SK-N-SH (cell line): ENCODE measurements at regions not wholly inside any gene's neighbourhood (a gene's known extent, or its start where the extent isn't known, plus 50 kb on each side); places are given as distances from the start of the nearest gene placed in this dataset.

Source experiments
- CTCF ChIA-PET: fragments of 300-600, 350-600 bp; formaldehyde crosslinking; extraction: SDS; loops from one replicate; lab custom pipeline; 2021; lab: Yijun Ruan, JAX
- POLR2A ChIA-PET: fragments of 350-600 bp; sonication (Branson Sonifier 250); formaldehyde crosslinking; extraction: SDS; loops from one replicate; lab custom pipeline; 2020; ENCODE audit warnings: antibody characterized with exemption, inconsistent platforms; lab: Yijun Ruan, JAX
- DNase-seq: peaks from one replicate; pipeline ENCODE4 v3.0.0; 2012
- H2AFZ ChIP-seq: fragments of 200-600 bp; sonication (generic); 2 replicates; pipeline ENCODE4 v1.8.1; 2016; ENCODE audit warnings: antibody characterized with exemption, mild to moderate bottlenecking, low read depth
- H3F3A ChIP-seq: fragments of 200-600 bp; sonication (generic); replicated peaks from 2 replicates; pipeline ENCODE3; 2016; ENCODE audit warnings: antibody characterized with exemption, mild to moderate bottlenecking; ENCODE audit not compliant: insufficient read depth
- H3K27ac ChIP-seq, 2 experiments: fragments of 200-500 bp in 1 of 2; fragments of 200-600 bp in 1 of 2; sonication (Bioruptor generic) in 1 of 2; sonication (generic), shearing (Covaris generic) in 1 of 2; 2 replicates each; pipeline versions ENCODE4 v1.5.1 to v1.6.1; 2014 to 2016; ENCODE audit warnings: low read depth in 2 of 2, inconsistent platforms in 1 of 2, low read length in 1 of 2, mild to moderate bottlenecking in 1 of 2, mixed read lengths in 1 of 2
- H3K27me3 ChIP-seq: fragments of 200-600 bp; sonication (generic), shearing (Covaris generic); 2 replicates; pipeline ENCODE4 v1.6.1; 2016; ENCODE audit warnings: mixed run types; ENCODE audit not compliant: insufficient read depth
- H3K36me3 ChIP-seq, 2 experiments: fragments of 200-500 bp in 1 of 2; fragments of 200-600 bp in 1 of 2; sonication (Bioruptor generic) in 1 of 2; sonication (generic) in 1 of 2; replicated peaks in 1 of 2; 2 replicates each; pipeline versions ENCODE3 to v1.5.1; 2014 to 2016; ENCODE audit warnings: low read length in 1 of 2, mild to moderate bottlenecking in 1 of 2; ENCODE audit not compliant: insufficient read depth in 2 of 2, control insufficient read depth in 1 of 2
- H3K4me1 ChIP-seq, 2 experiments: fragments of 200-500 bp in 1 of 2; fragments of 200-600 bp in 1 of 2; sonication (Bioruptor generic) in 1 of 2; sonication (generic), shearing (Covaris generic) in 1 of 2; 2 replicates each; pipeline versions ENCODE4 v1.5.1 to v1.6.1; 2014 to 2016; ENCODE audit warnings: low read depth in 1 of 2, low read length in 1 of 2, mixed run types in 1 of 2; ENCODE audit not compliant: insufficient read depth in 2 of 2, control insufficient read depth in 1 of 2
- H3K4me2 ChIP-seq: fragments of 200-600 bp; sonication (generic), shearing (Covaris generic); 2 replicates; pipeline ENCODE4 v1.6.1; 2017; ENCODE audit warnings: mixed run types
- H3K4me3 ChIP-seq, 2 experiments: fragments of 200-500 bp in 1 of 2; fragments of 200-600 bp in 1 of 2; sonication (Bioruptor generic) in 1 of 2; sonication (generic), shearing (Covaris generic) in 1 of 2; 2 replicates each; pipeline versions ENCODE4 v1.5.1 to v1.8.1; 2014 to 2016; ENCODE audit warnings: low read depth in 2 of 2, inconsistent platforms in 1 of 2, low read length in 1 of 2, mild to moderate bottlenecking in 1 of 2, mixed read lengths in 1 of 2, moderate library complexity in 1 of 2
- H3K79me2 ChIP-seq: fragments of 200-600 bp; sonication (generic); 2 replicates; pipeline ENCODE4 v1.8.1; 2017; ENCODE audit warnings: mild to moderate bottlenecking; ENCODE audit not compliant: insufficient read depth
- H3K9ac ChIP-seq: fragments of 200-600 bp; sonication (generic); 2 replicates; pipeline ENCODE4 v1.6.1; 2017; ENCODE audit warnings: mixed run types
- H3K9me2 ChIP-seq: fragments of 200-600 bp; sonication (generic); 2 replicates; pipeline ENCODE4 v1.6.1; 2017; ENCODE audit warnings: mixed run types
- H3K9me3 ChIP-seq: fragments of 200-600 bp; sonication (generic); 2 replicates; pipeline ENCODE4 v1.6.1; 2017; ENCODE audit warnings: mixed run types, mild to moderate bottlenecking, moderate library complexity
- H4K20me1 ChIP-seq: fragments of 200-600 bp; sonication (generic); 2 replicates; pipeline ENCODE4 v1.6.1; 2017; ENCODE audit warnings: mild to moderate bottlenecking, mixed run types; ENCODE audit not compliant: insufficient read depth
- FOXJ3 ChIP-seq: sonication (generic); formaldehyde crosslinking; IDR thresholded peaks from 2 replicates; pipeline ENCODE4 v1.5.1; 2020; ENCODE audit warnings: mild to moderate bottlenecking, missing genetic modification reagents
- FOXM1 ChIP-seq: IDR thresholded peaks from 2 replicates; pipeline ENCODE4 v1.4.0; 2012; ENCODE audit warnings: low read depth, mild to moderate bottlenecking
- IRF3 ChIP-seq: fragments of 150-350 bp; IDR thresholded peaks from 2 replicates; pipeline ENCODE4 v1.6.1; 2016; ENCODE audit warnings: mild to moderate bottlenecking, low read depth, low read length
- MEF2A ChIP-seq: IDR thresholded peaks from 2 replicates; pipeline ENCODE4 v1.4.0; 2012; ENCODE audit warnings: low read depth, borderline replicate concordance
- MXI1 ChIP-seq: IDR thresholded peaks from 2 replicates; pipeline ENCODE4 v1.6.1; 2012; ENCODE audit warnings: mild to moderate bottlenecking, low read depth, low read length, improper control_type of control experiment
- POLR2AphosphoS5 ChIP-seq: IDR thresholded peaks from 2 replicates; pipeline ENCODE4 v1.6.1; 2012; ENCODE audit warnings: low read depth, low read length
- RAD21 ChIP-seq: IDR thresholded peaks from 2 replicates; pipeline ENCODE4 v1.6.1; 2012; ENCODE audit warnings: mild to moderate bottlenecking, low read length
- RXRA ChIP-seq: IDR thresholded peaks from 2 replicates; pipeline ENCODE4 v1.4.0; 2012; ENCODE audit warnings: low read depth, mild to moderate bottlenecking, borderline replicate concordance
- SIN3A ChIP-seq: IDR thresholded peaks from 2 replicates; pipeline ENCODE4 v1.6.1; 2012; ENCODE audit warnings: low read depth, mild to moderate bottlenecking, low read length, moderate library complexity, borderline replicate concordance
- SMC3 ChIP-seq: IDR thresholded peaks from 2 replicates; pipeline ENCODE4 v1.6.1; 2012; ENCODE audit warnings: low read depth, low read length, improper control_type of control experiment
- TAF1 ChIP-seq: IDR thresholded peaks from 2 replicates; pipeline ENCODE4 v1.6.1; 2012; ENCODE audit warnings: low read depth, mild to moderate bottlenecking, low read length, moderate library complexity, borderline replicate concordance
- TCF12 ChIP-seq: IDR thresholded peaks from 2 replicates; pipeline ENCODE4 v1.4.0; 2012
- TEAD4 ChIP-seq: IDR thresholded peaks from 2 replicates; pipeline ENCODE4 v1.4.0; 2012; ENCODE audit warnings: mild to moderate bottlenecking, borderline replicate concordance; ENCODE audit not compliant: insufficient read depth
- USF1 ChIP-seq: IDR thresholded peaks from 2 replicates; pipeline ENCODE4 v1.4.0; 2012; ENCODE audit warnings: low read depth, borderline replicate concordance
- USF2 ChIP-seq: fragments of 150-350 bp; IDR thresholded peaks from 2 replicates; pipeline ENCODE4 v1.6.1; 2017; ENCODE audit warnings: antibody characterized with exemption, low read length, low read depth, borderline replicate concordance
- WGBS: methylation state at CpG from one replicate; pipeline ENCODE4 v1.1.6; 2017; ENCODE audit warnings: low lambda C conversion rate; 5-methylcytosine and 5-hydroxymethylcytosine counted together

GRCh38 chr18:44061438-44061837, 619.2 kb upstream of the SETBP1 start:
- Histone ChIP-seq H2AFZ (no peak overlapping the region), H3K9ac (no peak overlapping the region), H3K4me3 (no peak overlapping the region), H3K9me2 (no peaks in the 10 kb centered on the region), H3K36me3 (no peaks in the 10 kb centered on the region), H4K20me1 (no peaks in the 10 kb centered on the region), H3K79me2 (no peaks in the 10 kb centered on the region), H3F3A (no peaks in the 10 kb centered on the region), H3K27ac (no peak overlapping the region), H3K4me1 (no peaks in the 10 kb centered on the region), H3K27me3 (no peaks in the 10 kb centered on the region), H3K4me2 (no peak overlapping the region), H3K9me3 (0 out of 2 replicates have a peak, but pooled peaks cover 2% of the 10 kb centered on the region)
- ChIA-PET POLR2A (no interaction called here), CTCF (no interaction called here)
- no CpG with 5 or more reads among the region's 7 CpGs for WGBS
- no peak for DNase-seq
- TF ChIP-seq FOXM1 (no peak), SIN3A (no peak), TEAD4 (no peak), FOXJ3 (CRISPR knock-in tag) (no peak), POLR2AphosphoS5 (no peak), USF1 (no peak), USF2 (no peak)

- no peak for DNase-seq
- TF ChIP-seq RAD21 (no peak), USF1 (no peak), RXRA (no peak)
- CTCF ChIA-PET = no interaction called here
- Histone ChIP-seq H4K20me1 (no peaks in the 10 kb centered on the region), H3K79me2 (no peaks in the 10 kb centered on the region), H3K4me1 (no peaks in the 10 kb centered on the region), H3K9me3 (no peaks in the 10 kb centered on the region), H3K9me2 (no peaks in the 10 kb centered on the region), H2AFZ (no peak overlapping the region), H3K4me3 (no peak overlapping the region), H3K4me2 (no peak overlapping the region), H3K27me3 (no peaks in the 10 kb centered on the region), H3K27ac (no peak overlapping the region), H3K36me3 (no peaks in the 10 kb centered on the region), H3F3A (no peaks in the 10 kb centered on the region), H3K9ac (no peak overlapping the region)
- POLR2A ChIA-PET = no interaction called here
- 89% methylated on average over 4 of the region's 4 CpGs for WGBS
These were observed 618.3 kb upstream of the SETBP1 start for GRCh38 chr18:44062345-44062744.

GRCh38 chr18:44065206-44065605, 615.5 kb upstream of the SETBP1 start:
- Histone ChIP-seq H3K4me3 (no peak overlapping the region), H3K9ac (no peak overlapping the region), H3F3A (no peaks in the 10 kb centered on the region), H3K27me3 (no peaks in the 10 kb centered on the region), H3K27ac (no peak overlapping the region), H3K9me2 (no peaks in the 10 kb centered on the region), H3K36me3 (no peaks in the 10 kb centered on the region), H2AFZ (no peak overlapping the region), H3K79me2 (no peaks in the 10 kb centered on the region), H3K4me2 (no peak overlapping the region), H3K4me1 (no peaks in the 10 kb centered on the region), H4K20me1 (no peaks in the 10 kb centered on the region), H3K9me3 (no peaks in the 10 kb centered on the region)
- ChIA-PET POLR2A (no interaction called here), CTCF (no interaction called here)
- WGBS = 67% methylated on average over 3 of the region's 3 CpGs
- no peak for DNase-seq
- TF ChIP-seq IRF3 (no peak), TCF12 (no peak), MXI1 (no peak), FOXM1 (no peak), SMC3 (no peak), FOXJ3 (CRISPR knock-in tag) (no peak), TAF1 (no peak), MEF2A (no peak)
